ENCODE measurements at regions not wholly inside any gene's neighbourhood (a gene's known extent, or its start where the extent isn't known, plus 50 kb on each side); places are given as distances from the start of the nearest gene placed in this dataset.

DNA sequence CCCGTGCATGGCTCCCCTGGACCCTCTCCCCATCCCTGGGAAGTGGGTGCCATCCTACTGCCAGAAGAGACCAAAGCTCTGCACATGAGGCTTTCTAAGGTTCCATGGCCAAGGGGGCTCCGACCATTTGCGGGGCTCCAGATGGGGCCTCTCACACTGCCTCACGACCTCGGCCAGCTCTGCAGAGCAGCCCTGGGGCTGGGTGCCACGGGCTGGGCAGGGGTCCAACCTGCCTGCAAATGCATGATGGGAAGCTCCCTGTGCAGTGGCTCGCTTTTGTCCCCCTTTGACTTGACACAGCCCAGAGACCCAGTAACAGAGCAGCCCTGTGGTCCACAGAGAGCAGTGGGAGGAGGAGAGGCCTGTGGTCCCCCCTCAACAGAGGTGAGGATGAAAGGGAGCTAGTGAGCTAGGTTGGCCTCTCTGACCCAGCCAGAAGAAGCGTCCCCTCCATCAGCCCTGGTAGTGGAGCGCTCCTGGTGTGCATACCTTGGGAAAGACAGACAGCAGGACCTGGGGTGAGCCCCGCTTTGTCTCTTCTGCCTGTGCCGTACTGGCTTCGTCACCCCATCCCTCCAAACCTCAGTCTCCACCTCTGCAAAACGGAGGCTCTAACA is 174.1 kb downstream of the DDX1 start:
- Histone ChIP-seq H3K4me3 (ENCODE audit: low read length) (no peak overlapping the region), H3K27ac (ENCODE audit: low read length) (no peak overlapping the region), H3K9me3 (replicated peaks; ENCODE audit: insufficient read depth, low read length) (no peaks in the 10 kb centered on the region), H3K9ac (ENCODE audit: low read length) (no peak overlapping the region), H3K9me2 (replicated peaks; ENCODE audit: insufficient read depth, low read length) (no peaks in the 10 kb centered on the region), H4K20me1 (ENCODE audit: insufficient read depth, low read length) (no peaks in the 10 kb centered on the region), H3K4me1 (ENCODE audit: low read length) (no peaks in the 10 kb centered on the region), H3K36me3 (replicated peaks; ENCODE audit: insufficient read depth, low read length) (no peaks in the 10 kb centered on the region), H3K27me3 (replicated peaks; ENCODE audit: insufficient read depth, low read length) (no peaks in the 10 kb centered on the region), H2AFZ (ENCODE audit: low read length) (no peak overlapping the region), H3K4me2 (ENCODE audit: low read depth, low read length) (no peak overlapping the region), H3K79me2 (ENCODE audit: low read length) (no peaks in the 10 kb centered on the region), H3F3A (ENCODE audit: insufficient read depth, low read length) (no peaks in the 10 kb centered on the region)
- no peak for DNase-seq
- TF ChIP-seq EZH2 (optimal IDR thresholded peaks at IDR 0.05; ENCODE audit: low read depth, low read length) (no peak), CTCF (IDR thresholded peaks at IDR 0.05; ENCODE audit: low read length) (no peak), EZH2phosphoT487 (IDR thresholded peaks at IDR 0.05; ENCODE audit: low read length) (no peak)

DNA sequence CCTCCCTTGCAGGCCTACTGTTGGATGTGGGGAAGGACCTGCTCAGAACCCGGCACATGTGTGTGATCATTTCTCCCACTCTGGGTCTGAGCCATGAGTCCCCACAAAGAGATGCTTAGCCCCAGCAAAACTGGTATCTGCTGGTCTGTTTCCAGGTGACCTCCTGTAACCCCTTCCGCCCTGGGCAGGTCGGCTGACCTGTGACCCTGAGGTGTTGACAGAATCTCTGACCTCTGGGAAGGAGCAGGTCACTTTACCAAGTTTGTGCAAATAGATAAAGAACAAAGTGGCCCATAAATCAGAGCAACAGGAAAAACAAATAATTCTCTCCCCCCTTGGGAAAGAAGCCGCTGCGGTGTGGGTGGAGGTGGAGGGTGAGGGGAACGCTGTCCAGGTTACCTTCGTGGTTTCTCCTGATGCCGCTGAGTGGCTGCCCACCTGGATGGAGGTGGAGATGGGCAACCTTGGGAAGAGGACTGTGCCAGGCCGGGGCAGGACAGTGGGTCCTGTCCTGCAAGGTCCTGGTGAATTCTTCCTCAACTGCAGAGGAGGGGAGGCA is 174.0 kb upstream of the MYCN start:
- Histone ChIP-seq H3K79me2 (ENCODE audit: low read length) (no peaks in the 10 kb centered on the region), H3K9me2 (replicated peaks; ENCODE audit: insufficient read depth, low read length) (no peaks in the 10 kb centered on the region), H3K27ac (ENCODE audit: low read length) (no peak overlapping the region), H3K4me2 (ENCODE audit: low read depth, low read length) (no peak overlapping the region), H3K36me3 (replicated peaks; ENCODE audit: insufficient read depth, low read length) (no peaks in the 10 kb centered on the region), H3F3A (ENCODE audit: insufficient read depth, low read length) (no peaks in the 10 kb centered on the region), H3K9ac (ENCODE audit: low read length) (no peak overlapping the region), H4K20me1 (ENCODE audit: insufficient read depth, low read length) (no peaks in the 10 kb centered on the region), H3K4me3 (ENCODE audit: low read length) (no peak overlapping the region), H3K9me3 (replicated peaks; ENCODE audit: insufficient read depth, low read length) (no peaks in the 10 kb centered on the region), H2AFZ (ENCODE audit: low read length) (no peak overlapping the region), H3K27me3 (replicated peaks; ENCODE audit: insufficient read depth, low read length) (no peaks in the 10 kb centered on the region), H3K4me1 (ENCODE audit: low read length) (no peaks in the 10 kb centered on the region)
- DNase-seq: no peak
- TF ChIP-seq CTCF (IDR thresholded peaks at IDR 0.05; ENCODE audit: low read length): no peak
- TF ChIP-seq EZH2 (optimal IDR thresholded peaks at IDR 0.05; ENCODE audit: low read depth, low read length): no peak
- no peak for TF ChIP-seq EZH2phosphoT487 (IDR thresholded peaks at IDR 0.05; ENCODE audit: low read length)

GRCh38 chr2:15766911-15767597 is 173.3 kb upstream of the MYCN start:
- Histone ChIP-seq H4K20me1 (ENCODE audit: insufficient read depth, low read length) (no peaks in the 10 kb centered on the region), H3K27ac (ENCODE audit: low read length) (no peak overlapping the region), H3K36me3 (replicated peaks; ENCODE audit: insufficient read depth, low read length) (no peaks in the 10 kb centered on the region), H3K9me3 (replicated peaks; ENCODE audit: insufficient read depth, low read length) (no peaks in the 10 kb centered on the region), H3F3A (ENCODE audit: insufficient read depth, low read length) (no peaks in the 10 kb centered on the region), H3K9ac (ENCODE audit: low read length) (no peak overlapping the region), H3K4me1 (ENCODE audit: low read length) (no peaks in the 10 kb centered on the region), H3K9me2 (replicated peaks; ENCODE audit: insufficient read depth, low read length) (no peaks in the 10 kb centered on the region), H3K79me2 (ENCODE audit: low read length) (no peaks in the 10 kb centered on the region), H3K27me3 (replicated peaks; ENCODE audit: insufficient read depth, low read length) (no peaks in the 10 kb centered on the region), H3K4me3 (ENCODE audit: low read length) (no peak overlapping the region), H2AFZ (ENCODE audit: low read length) (no peak overlapping the region), H3K4me2 (ENCODE audit: low read depth, low read length) (no peak overlapping the region)
- no peak for DNase-seq
- TF ChIP-seq EZH2phosphoT487 (IDR thresholded peaks at IDR 0.05; ENCODE audit: low read length): no peak
- TF ChIP-seq EZH2 (optimal IDR thresholded peaks at IDR 0.05; ENCODE audit: low read depth, low read length): no peak
- no peak for TF ChIP-seq CTCF (IDR thresholded peaks at IDR 0.05; ENCODE audit: low read length)
